NCI-H524 treated with DMSO at 0.1 percent for 48 hours (cell line): ENCODE measurements at regions not wholly inside any gene's neighbourhood (a gene's known extent, or its start where the extent isn't known, plus 50 kb on each side); places are given as distances from the start of the nearest gene placed in this dataset.

Experiments
- DNase-seq: peaks from one replicate; lab custom pipeline; 2025; lab: John Stamatoyannopoulos, UW

GRCh38 chr3:72141264-72141663 is 356.3 kb upstream of the PROK2 start:
- DNase-seq: no peak

GRCh38 chr3:72139316-72139715 is 354.4 kb upstream of the PROK2 start:
- DNase-seq: no peak

- DNase-seq: no peak
Measured at GRCh38 chr3:72137865-72138861, 353.2 kb upstream of the PROK2 start.

- DNase-seq: no peak
Measured at GRCh38 chr3:72135636-72136035, 350.7 kb upstream of the PROK2 start.

GRCh38 chr3:72134989-72135451 is 350.1 kb upstream of the PROK2 start:
- no peak for DNase-seq

- DNase-seq: no peak
Measured at GRCh38 chr3:72133329-72134011, 348.5 kb upstream of the PROK2 start.

- no peak for DNase-seq
Measured at GRCh38 chr3:72131899-72132298, 347.0 kb upstream of the PROK2 start.

GRCh38 chr3:72130565-72130964 is 345.6 kb upstream of the PROK2 start:
- DNase-seq: no peak

- DNase-seq: no peak
Measured at GRCh38 chr3:72129501-72130094, 344.6 kb upstream of the PROK2 start.

GRCh38 chr3:72128921-72129320 is 344.0 kb upstream of the PROK2 start:
- DNase-seq: no peak

- DNase-seq: no peak
Measured at GRCh38 chr3:72127844-72128243, 342.9 kb upstream of the PROK2 start.

- DNase-seq: no peak
Measured at GRCh38 chr3:72127224-72127612, 342.3 kb upstream of the PROK2 start.

- DNase-seq: no peak
Measured at GRCh38 chr3:72126441-72127223, 341.7 kb upstream of the PROK2 start.

GRCh38 chr3:72123908-72124441 is 339.0 kb upstream of the PROK2 start:
- no peak for DNase-seq

GRCh38 chr3:72120806-72121778 is 336.1 kb upstream of the PROK2 start:
- DNase-seq: no peak

GRCh38 chr3:72120039-72120438 is 335.1 kb upstream of the PROK2 start:
- no peak for DNase-seq

- no peak for DNase-seq
Measured at GRCh38 chr3:72118628-72119027, 333.7 kb upstream of the PROK2 start.

GRCh38 chr3:72116226-72116625 is 331.3 kb upstream of the PROK2 start:
- DNase-seq: no peak

- no peak for DNase-seq
Measured at GRCh38 chr3:72115307-72115706, 330.4 kb upstream of the PROK2 start.

GRCh38 chr3:72114773-72115172 is 329.8 kb upstream of the PROK2 start:
- DNase-seq: no peak
